Epidermal melanocyte (primary cell): ENCODE measurements at regions not wholly inside any gene's neighbourhood (a gene's known extent, or its start where the extent isn't known, plus 50 kb on each side); places are given as distances from the start of the nearest gene placed in this dataset.
"Not testable (repeated sequence)": the region's sequence is repeated elsewhere in the genome, so short reads cannot be mapped to it uniquely, and the experiment has no call there.

ENCODE experiments used
- DNase-seq: peaks from one replicate; pipeline ENCODE4 v3.0.0; 2011; ENCODE audit warnings: low spot score; ENCODE audit not compliant: insufficient read length

DNA sequence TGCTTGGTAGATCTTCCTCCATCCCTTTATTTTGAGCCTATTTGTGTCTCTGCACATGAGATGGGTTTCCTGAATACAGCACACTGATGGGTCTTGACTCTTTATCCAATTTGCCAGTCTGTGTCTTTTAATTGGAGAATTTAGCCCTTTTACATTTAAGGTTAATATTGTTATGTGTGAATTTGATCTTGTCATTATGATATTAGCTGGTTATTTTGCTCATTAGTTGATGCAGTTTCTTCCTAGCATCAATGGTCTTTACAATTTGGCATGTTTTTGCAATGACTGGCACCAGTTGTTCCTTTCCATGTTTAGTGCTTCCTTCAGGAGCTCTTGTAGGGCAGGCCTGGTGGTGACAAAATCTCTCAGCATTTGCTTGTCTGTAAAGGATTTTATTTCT, 72.4 kb downstream of the HNRNPD start:
- DNase-seq = not testable (repeated sequence)

DNA sequence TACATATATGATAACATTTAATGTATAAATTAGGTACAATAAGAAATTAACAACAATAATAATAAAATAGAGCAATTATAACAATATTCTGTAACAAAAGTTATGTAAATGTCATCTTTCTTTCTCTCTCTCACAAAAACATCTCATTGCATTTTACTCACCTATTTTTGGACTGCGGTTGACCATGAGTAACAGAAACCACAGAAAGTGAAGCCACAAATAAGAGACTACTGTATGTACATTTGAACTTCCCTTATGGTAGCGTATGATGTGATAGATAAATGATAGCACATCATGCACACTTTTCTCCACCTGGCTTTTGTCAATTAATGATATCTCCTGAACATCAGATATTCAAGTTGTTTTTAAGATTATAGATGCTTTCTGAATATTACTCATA, 80.5 kb downstream of the HNRNPD start:
- DNase-seq = no peak

DNA sequence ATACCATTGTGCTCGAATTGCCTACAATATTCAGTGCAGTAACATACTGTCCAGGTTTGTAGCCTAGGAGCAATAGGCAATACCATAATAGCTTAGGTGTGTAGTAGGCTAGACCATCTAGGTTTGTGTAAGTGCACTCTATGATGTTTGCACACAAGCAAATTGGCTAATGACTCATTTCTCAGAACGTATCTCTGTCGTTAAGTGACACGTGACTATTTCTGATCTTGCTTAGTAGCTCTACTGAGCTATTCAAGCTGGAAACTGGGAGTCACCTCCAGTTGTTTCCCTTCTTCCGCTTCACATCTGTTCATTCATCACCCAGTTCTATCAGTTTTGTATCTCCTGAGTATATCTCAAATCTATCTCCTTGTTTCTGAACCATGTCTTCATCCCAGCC, 86.1 kb downstream of the HNRNPD start:
- no peak for DNase-seq

DNA sequence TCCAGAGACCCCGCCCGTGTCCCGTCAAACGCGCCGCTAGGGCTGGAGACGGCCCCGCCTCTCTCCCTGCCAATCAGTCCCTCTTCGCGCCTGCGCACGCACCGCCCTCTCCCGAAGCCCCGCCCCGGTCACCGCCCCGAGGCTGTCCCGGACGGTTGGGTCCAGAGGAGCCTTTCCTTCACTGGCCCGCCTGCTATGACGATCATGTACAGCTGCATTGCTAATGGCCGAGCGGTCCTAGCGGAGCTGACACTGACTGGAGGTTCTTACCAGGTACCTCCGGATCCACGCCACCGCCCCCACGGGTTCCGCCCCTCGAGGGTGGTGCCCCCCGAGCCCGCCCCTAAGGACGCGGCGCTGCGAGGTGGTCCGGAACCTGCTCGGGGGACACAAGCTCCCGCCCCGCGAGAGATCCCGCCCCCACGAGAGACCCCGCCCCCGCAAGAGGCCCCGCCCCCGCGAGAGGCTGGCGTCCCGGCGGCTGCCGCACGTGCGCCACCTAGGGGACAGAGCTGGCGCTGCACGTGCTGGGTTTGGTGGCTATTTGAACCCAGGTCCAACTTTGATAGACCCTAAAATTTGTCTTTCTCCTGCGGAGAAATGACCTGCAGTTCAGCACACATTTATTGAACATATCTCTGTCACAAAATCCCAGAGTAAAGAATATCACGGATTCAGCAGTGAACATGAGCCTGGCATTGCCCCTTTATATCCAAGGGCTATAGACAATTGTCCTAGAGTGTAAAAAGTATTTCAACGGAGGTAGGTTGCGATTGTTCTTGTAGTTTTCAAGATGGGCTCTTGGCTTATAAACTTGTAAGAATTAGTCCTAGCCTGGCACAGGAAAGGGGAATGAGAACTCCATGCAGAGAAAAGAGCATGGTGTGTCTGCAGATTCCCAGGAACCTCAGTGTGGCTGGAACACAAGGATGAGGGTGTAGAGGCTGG, 88.7 kb downstream of the HNRNPD start:
- peak; percentile 92 for DNase-seq

DNA sequence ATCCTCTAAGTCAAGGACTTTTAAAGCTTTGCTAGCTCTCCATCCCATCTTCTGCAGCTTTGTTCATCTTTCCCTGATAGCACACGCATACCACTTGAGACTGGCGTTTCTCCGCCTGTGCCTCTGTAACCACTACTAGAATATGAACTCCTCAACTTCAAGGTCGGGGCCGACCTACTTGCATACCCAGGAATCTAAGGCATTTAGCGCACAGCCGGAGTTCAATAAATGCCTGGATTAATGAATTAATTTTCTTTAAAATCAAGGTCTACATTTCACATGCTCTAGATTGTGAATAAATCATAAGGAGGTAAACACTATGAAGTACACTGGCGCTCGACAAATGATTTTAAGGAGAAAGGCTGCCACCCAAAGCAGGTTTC, 89.3 kb downstream of the HNRNPD start:
- no peak for DNase-seq

DNA sequence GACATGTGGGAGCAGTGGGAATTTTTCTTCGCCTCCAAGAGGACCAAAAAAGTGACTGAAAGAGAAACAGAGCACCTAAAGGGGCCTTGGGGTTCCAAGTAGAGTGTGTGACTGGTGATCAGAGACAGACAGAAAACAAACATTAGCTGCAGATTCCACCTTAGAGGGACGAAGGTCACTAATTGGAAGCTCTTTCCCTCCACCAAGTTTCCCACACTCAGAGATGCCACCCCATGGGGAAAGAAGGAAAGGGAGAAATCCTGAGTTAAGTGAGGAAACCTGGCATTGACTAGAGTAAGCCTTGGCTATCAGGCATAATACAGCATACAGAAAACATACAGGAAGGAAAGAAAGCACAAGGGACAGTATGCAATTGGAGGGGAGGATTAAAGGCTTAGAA, 90.9 kb downstream of the HNRNPD start:
- DNase-seq = no peak

DNA sequence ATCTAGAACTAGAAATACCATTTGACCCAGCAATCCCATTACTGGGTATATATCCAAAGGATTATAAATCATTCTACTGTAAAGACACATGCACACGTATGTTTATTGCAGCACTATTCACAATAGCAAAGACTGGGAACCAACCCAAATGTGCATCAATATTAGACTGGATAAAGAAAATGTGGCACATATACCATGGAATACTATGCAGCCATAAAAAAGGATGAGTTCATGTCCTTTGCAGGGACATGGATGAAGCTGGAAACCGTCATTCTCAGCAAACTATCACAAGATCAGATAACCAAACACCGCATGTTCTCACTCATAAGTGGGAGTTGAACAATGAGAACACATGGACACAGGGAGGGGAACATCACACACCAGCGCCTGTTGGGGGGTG, 94.2 kb downstream of the HNRNPD start:
- not testable (repeated sequence) for DNase-seq

DNA sequence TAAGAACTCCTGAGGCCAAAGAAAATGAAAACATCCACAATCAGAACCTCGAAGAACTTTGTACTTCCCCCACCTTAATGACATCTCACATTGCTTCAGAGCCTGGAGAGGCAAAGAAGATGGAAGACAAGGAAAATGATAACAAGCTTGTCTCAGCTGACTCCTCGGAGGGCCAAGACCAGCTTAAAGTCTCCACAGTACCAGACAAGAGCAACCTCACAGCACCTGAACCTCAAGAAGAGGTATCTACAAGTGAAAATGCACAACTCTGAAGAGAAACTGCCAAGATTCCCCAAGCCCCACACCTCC, 97.5 kb downstream of the HNRNPD start:
- no peak for DNase-seq

DNA sequence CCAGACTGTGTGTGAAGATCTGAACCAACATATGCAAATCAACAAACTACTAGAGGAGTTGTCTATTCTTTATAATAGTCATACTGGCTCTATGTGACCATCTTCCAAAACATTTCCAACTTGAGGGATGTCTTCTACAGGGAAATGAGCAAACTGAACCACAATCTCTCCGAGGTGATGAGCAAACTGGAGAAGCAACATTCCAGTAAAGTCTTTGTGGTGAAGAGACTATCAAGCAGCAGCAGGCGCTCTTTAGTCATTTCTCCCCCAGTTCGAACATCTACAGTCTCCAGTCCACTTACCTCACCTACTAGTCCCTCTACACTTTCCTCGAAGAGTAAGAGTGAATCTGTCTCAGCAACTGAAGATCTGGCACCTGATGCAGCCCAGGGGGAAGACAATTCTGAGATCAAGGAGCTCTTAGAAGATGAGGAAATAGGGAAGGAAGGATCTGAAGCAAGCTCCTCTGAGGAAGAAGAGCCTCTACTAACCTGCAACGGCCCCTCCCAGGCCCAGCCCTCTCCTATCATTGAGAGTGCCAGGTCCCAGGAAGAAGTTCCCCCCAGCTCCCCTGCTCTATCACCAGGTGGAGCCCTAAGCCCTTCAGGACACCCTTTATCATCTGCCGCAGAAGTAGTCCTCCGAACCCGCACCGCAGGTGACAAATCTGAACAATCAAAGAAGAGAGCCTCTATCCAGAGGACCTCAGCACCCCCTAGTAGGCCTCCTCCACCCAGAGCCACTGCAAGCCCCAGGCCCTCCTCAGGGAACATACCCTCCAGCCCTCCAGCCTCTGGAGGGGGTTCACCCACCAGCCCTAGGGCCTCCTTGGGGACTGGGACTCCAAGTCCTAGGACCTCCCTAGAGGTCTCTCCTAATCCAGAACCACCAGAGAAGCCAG, 98.1 kb downstream of the HNRNPD start:
- no peak for DNase-seq

DNA sequence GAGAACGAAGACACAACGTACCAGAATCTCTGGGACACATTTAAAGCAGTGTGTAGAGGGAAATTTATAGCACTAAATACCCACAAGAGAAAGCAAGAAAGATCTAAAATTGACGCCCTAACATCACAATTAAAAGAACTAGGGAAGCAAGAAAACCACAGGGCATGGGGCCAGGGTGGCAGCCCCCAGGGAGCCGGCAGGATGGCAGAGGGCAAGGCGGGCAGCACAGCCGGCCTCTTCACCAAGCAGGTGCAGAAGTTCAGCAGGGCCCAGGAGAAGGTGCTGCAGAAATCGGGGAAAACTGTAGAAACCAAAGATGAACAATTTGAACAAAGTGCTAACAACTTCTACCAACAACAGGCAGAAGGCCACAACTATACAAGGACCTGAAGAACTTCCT, 99.1 kb downstream of the HNRNPD start:
- not testable (repeated sequence) for DNase-seq

DNA sequence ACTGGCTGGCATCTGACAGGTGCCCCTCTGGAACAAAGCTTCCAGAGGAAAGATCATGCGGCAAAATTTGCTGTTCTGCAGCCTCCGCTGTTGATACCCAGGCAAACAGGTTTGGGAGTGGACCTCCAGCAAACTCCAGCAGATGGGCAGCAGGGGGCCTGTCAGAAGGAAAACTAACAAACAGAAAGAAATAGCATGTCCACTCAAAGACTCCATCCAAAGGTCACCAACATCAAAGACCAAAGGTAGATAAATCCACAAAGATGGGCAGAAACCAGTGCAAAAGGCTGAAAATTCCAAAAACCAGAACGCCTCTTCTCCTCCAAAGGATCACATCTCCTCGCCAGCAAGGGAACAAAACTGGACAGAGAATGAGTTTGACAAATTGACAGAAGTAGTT, 101.3 kb downstream of the HNRNPD start:
- not testable (repeated sequence) for DNase-seq

DNA sequence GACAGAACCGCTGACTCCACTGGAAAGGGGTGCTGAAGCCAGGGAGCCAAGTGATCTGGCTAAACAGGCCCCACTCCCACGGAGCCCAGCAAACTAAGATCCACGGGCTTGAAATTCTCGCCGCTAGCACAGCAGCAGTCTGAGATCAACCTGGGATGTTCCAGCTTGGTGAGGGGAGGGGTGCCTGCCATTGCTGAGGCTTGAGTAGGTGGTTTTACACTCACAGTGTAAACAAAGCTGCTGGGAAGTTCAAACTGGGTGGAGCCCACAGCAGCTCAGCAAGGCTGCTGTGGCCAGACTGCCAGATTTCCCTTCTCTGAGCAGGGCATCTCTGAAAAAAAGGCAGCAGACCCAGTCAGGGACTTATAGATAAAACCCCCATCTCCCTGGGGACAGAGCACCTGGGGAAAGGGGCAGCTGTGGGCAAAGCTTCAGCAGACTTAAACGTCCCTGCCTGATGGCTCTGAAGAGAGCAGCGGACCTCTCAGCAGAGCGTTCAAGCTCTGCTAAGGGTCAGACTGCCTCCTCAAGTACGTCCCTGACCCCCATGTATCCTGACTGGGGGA, 101.8 kb downstream of the HNRNPD start:
- DNase-seq = not testable (repeated sequence)

DNA sequence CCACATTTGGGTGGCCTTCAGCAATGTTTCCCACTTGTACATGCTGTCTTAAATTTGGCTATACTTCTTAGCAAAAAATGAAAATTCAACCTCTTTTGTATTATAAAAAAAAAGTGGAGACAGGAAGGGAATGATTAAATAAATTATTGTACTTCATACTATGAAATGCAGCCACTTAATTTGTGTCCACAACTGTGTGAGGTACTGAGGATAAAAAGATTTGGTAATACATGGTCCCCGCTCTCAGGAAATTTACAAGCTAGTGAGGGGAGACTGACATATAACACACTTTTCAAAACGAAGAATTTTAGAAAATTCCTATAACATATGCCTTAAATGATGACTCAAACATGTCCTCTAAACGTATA, 105.0 kb downstream of the HNRNPD start:
- DNase-seq = no peak

DNA sequence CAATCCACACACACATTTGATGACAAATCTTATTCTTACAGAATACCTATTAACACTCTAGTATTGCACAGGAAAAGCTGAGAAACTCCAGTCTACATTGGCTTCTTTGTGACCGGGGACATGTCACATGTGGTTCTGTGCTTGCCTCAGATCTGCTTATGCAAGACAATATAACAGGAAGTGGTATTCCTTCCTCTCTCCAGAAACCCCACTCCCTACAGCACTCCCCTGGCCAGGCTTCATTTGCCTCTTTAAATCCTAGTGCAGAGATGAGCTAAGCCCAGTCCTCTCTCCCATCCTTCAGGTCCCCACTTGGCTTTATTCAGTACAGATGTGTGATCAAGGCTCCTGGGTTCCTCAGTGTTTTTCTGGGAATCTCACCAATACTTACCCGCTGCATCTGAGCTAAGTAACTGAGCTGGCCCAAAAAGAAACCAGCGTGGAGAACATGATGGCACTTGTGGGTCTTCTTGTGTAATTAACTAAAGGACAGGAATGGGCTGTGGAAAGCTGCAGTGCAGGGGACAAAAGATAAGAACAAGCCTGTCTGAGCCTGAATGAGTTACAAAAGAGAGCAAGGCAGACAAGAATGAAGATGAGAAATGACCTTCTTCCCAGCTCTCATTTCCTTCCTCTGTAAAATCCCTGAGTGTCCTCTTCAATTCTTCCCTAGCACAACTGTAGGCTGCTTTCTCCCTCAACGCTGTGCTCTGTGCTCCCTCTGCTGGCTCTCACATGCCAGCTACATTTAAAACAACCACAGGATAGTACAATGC, 105.6 kb downstream of the HNRNPD start:
- DNase-seq = peak; percentile 87

DNA sequence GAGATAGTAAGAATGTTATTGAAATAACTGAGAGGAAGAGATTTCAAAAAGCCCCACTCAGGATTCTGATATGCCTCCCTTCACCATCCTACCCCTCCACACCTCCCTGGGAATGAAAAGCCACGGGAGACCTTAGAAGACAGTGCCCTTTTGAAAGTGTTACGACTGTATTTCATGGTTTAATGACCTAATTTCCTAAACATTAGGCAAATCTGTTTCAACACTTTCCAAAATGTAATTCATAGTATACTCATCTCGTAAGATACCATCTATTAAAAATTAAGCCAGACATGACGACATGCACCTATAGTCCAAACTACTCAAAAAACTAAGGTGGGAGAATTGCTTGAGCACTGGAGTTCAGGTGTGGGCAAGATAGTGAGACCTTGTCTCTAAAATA, 106.3 kb downstream of the HNRNPD start:
- DNase-seq = no peak

DNA sequence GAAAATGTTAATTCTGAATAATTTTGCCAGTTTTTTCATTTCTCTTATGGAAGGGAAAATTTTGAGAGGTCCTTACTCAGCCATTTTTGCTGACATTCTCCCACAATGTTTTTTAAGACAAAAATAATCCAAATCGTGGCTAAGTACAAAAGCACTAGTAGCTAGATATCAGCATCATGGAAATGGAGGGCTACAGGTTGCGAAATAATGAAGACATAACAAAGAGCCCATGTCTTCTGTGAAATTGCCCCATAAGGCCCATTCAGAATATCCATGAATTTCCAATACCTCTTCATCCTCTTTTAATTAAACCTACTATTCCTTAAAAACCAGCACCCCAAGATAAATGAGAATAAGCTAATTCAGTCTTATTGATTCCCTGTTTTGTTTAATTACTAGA, 107.4 kb downstream of the HNRNPD start:
- no peak for DNase-seq

DNA sequence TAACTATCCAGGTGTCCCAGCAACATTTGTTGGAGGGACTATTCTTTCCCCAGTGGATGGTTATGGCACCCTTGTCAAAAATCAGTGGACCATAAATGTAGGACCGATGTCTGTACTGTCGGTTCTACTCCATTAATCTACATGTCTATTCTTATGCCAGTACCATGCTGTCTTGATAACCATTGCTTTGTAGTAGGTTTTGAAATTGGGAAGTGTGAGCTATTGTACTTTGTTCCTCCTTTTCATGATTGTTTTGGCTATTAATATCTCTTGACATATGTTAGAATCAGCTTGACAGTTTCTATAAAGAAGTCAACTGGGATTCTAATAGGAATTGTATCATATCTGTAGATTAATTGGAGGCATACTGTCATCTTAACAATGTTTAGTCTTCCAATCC, 112.7 kb downstream of the HNRNPD start:
- no peak for DNase-seq

DNA sequence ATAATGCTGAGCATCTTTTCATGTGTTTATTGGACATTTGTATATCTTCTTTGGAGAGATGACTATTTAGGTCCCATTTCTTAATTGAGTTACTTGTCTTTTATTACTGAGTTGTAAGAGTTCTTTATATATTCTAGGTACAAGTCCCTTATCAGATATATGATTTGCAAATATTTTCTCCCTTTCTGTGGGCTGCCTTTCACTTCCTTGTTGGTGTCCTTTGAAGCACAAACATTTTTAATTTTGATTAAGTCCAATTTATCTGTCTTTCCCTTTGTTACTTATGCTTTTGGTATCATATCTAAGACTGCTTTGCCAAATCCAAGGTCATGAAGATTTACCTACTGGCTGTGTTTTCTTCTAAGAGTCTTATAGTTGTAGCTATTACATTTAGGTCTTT, 113.2 kb downstream of the HNRNPD start:
- DNase-seq = no peak

DNA sequence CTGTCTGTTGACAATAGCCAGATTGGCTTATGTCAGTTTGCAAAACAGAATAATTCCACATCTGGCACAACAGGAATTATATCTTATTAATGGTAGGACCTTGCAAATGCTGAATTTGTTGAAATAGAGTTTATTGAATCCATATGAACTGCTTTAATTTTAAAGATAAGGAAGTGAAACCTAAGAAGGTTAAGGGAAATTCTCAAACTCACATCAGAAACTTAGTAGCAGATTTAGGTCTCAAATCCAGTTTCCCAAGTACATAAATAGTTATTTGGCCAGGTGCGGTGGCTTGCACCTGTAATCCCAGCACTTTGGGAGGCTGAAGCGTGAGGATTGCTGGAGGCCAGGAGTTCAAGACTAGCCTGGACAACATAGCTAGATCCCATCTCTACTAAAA, 117.1 kb downstream of the HNRNPD start:
- DNase-seq = no peak

DNA sequence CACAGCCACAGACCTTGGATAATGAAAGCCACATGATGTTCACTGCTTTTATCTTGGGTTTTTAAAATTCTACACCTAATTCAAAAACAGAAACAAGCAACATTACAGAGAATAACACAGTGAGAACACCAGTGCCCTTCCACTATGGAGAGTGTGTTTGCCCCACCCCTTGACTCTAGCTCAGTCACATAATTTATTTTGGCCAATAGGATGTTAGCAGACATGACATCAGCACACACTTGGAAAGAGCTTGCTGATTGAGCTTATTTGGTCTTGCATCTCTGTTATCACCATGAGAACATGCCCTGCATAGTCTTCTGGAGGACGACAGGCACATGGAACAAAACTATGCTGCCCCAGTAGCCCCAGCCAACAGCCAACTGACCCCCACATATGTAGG, 118.1 kb downstream of the HNRNPD start:
- no peak for DNase-seq

DNA sequence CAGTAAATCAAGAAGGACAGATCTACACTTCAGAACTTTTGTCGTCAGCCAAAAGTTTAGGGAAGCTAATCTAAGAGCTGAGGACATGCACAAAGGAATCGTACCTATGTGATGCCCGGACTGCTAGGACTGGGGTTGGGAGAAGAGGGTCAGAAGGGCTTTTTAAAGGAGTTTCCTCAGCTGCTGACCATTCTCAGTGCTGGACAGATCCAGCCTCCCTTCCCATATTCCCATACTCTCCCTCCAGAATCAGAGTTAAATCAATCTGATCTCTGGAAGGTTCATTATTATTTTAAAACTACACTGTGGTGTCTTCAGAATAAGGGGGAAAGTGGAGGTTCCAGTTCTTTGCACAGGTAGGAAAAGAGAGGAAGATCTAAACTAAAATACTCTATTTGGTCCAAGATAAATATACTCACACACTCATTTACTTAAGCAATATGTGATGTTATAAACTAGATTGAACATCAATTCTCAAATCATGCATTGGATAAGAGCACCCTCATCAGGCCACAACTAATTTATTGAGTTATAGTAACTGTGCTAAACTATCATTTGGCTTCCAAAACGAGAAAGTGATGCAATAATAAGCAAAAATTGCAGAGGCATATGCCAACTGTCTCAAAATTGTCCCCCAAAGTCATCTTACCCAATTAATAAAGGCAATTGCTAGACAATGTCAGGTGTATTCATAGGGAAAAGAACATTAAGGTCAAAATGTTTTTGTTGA, 124.7 kb downstream of the HNRNPD start:
- no peak for DNase-seq
